ENCODE measurements at regions not wholly inside any gene's neighbourhood (a gene's known extent, or its start where the extent isn't known, plus 50 kb on each side); places are given as distances from the start of the nearest gene placed in this dataset.

DNA sequence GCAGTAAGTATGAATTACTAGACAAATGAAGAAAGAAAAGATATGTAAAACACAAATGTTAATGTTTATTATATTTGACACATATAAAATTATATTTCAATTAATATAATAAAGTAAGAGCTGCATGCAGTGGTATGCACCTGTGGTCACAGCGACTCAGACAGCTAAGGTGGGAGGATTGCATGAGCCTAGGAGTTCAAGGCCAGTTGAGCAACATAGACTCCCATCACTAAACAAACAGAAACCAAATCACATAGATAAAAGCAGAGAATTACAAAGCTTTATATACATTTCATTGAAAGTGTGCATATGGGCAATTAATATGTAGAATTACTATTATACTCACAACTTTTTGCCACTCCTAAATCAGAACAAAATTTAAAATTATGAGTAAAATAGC lies 70.0 kb upstream of the HTATIP2 start:
- H3K4me1 ChIP-seq (ENCODE audit: control extremely low read depth in 1 of 4, control insufficient read depth in 4 of 4, insufficient read depth in 4 of 4, low read length in 3 of 4): no peaks in the 10 kb centered on the region
- no peak for DNase-seq
- H3K4me3 ChIP-seq (ENCODE audit: control insufficient read depth in 1 of 7, extremely low read depth in 1 of 7, insufficient read depth in 4 of 7, low read depth in 2 of 7, low read length in 6 of 7): no peak overlapping the region
- CTCF ChIA-PET: interaction anchor here (1.4 kb wide), 1 partner anchor 9 kb away, joined by 3 read pairs; no protein-coding TSS in a partner anchor
- no peaks in the 10 kb centered on the region for H3K9me3 ChIP-seq (ENCODE audit: control extremely low read depth in 1 of 5, control insufficient read depth in 4 of 5, insufficient read depth in 2 of 5, low read depth in 1 of 5, low read length in 4 of 5)
- POLR2A ChIA-PET: no interaction called here
- no peak overlapping the region for H3K27ac ChIP-seq (ENCODE audit: insufficient read depth in 1 of 2, low read depth in 1 of 2, low read length in 2 of 2, poor library complexity in 1 of 2, severe bottlenecking in 2 of 2)
- H3K36me3 ChIP-seq (ENCODE audit: control insufficient read depth in 4 of 4, insufficient read depth in 4 of 4, low read length in 3 of 4): no peaks in the 10 kb centered on the region
- WGBS (ENCODE audit: insufficient coverage): no CpG with 5 or more reads among the region's 1 CpG
- H3K27me3 ChIP-seq (replicated peaks in 2 of 5; ENCODE audit: control insufficient read depth in 4 of 5, insufficient read depth in 5 of 5, low read length in 4 of 5): peaks cover 0 to 3% (median 0%) of the 10 kb centered on the region in 5 experiments

DNA sequence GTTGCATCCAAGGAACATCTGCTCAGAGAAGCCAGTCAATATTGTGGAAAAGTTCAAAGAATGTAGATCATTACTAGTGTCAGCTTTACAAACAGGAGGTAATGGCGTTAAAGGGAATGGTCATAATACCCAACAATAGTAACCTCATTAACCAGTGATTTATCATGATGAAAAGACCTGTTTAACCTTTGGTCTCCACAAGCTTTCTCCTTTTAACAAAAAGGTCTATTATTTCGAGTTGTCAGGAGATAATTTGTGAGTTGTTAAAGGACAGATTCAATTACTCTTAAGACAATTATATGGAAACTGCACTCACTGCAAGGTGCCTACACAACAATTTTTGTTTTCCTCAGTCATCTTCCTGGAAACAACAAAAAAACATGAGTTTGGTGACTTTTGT lies 73.8 kb upstream of the HTATIP2 start:
- H3K9me3 ChIP-seq (ENCODE audit: control extremely low read depth in 1 of 5, control insufficient read depth in 4 of 5, insufficient read depth in 2 of 5, low read depth in 1 of 5, low read length in 4 of 5): no peaks in the 10 kb centered on the region

GRCh38 chr11:20283475-20283874 lies 80.0 kb upstream of the HTATIP2 start:
- Histone ChIP-seq H3K27ac (ENCODE audit: insufficient read depth in 1 of 2, low read depth in 1 of 2, low read length in 2 of 2, poor library complexity in 1 of 2, severe bottlenecking in 2 of 2) (no peak overlapping the region), H3K27me3 (replicated peaks in 2 of 5; ENCODE audit: control insufficient read depth in 4 of 5, insufficient read depth in 5 of 5, low read length in 4 of 5) (no peaks in the 10 kb centered on the region), H3K36me3 (ENCODE audit: control insufficient read depth in 4 of 4, insufficient read depth in 4 of 4, low read length in 3 of 4) (no peaks in the 10 kb centered on the region), H3K4me3 (ENCODE audit: control insufficient read depth in 1 of 7, extremely low read depth in 1 of 7, insufficient read depth in 4 of 7, low read depth in 2 of 7, low read length in 6 of 7) (no peak overlapping the region), H3K4me1 (ENCODE audit: control extremely low read depth in 1 of 4, control insufficient read depth in 4 of 4, insufficient read depth in 4 of 4, low read length in 3 of 4) (peaks cover 0 to 7% (median 3%) of the 10 kb centered on the region in 4 experiments), H3K9me3 (ENCODE audit: control extremely low read depth in 1 of 5, control insufficient read depth in 4 of 5, insufficient read depth in 2 of 5, low read depth in 1 of 5, low read length in 4 of 5) (peaks cover 0 to 6% (median 0%) of the 10 kb centered on the region in 5 experiments)
- DNase-seq: no peak
- WGBS (ENCODE audit: insufficient coverage): no CpG with 5 or more reads among the region's 1 CpG
- ChIA-PET POLR2A (no interaction called here), CTCF (interaction anchor here (0.8 to 1.3 kb wide), 2 partner anchors 10 to 34 kb away, joined by 3 to 4 read pairs; no protein-coding TSS in a partner anchor)

More for the DNA sequence above, 73.8 kb upstream of the HTATIP2 start:
- H3K27ac ChIP-seq (ENCODE audit: insufficient read depth in 1 of 2, low read depth in 1 of 2, low read length in 2 of 2, poor library complexity in 1 of 2, severe bottlenecking in 2 of 2): no peak overlapping the region
- H3K4me3 ChIP-seq (ENCODE audit: control insufficient read depth in 1 of 7, extremely low read depth in 1 of 7, insufficient read depth in 4 of 7, low read depth in 2 of 7, low read length in 6 of 7): no peak overlapping the region
- CTCF ChIA-PET: no interaction called here
- DNase-seq: no peak
- WGBS (ENCODE audit: insufficient coverage): no CpG with 5 or more reads among the region's 2 CpGs
- POLR2A ChIA-PET: no interaction called here
- no peaks in the 10 kb centered on the region for H3K4me1 ChIP-seq (ENCODE audit: control extremely low read depth in 1 of 4, control insufficient read depth in 4 of 4, insufficient read depth in 4 of 4, low read length in 3 of 4)
- no peaks in the 10 kb centered on the region for H3K36me3 ChIP-seq (ENCODE audit: control insufficient read depth in 4 of 4, insufficient read depth in 4 of 4, low read length in 3 of 4)
- peaks cover 0 to 3% (median 0%) of the 10 kb centered on the region in 5 experiments for H3K27me3 ChIP-seq (replicated peaks in 2 of 5; ENCODE audit: control insufficient read depth in 4 of 5, insufficient read depth in 5 of 5, low read length in 4 of 5)

DNA sequence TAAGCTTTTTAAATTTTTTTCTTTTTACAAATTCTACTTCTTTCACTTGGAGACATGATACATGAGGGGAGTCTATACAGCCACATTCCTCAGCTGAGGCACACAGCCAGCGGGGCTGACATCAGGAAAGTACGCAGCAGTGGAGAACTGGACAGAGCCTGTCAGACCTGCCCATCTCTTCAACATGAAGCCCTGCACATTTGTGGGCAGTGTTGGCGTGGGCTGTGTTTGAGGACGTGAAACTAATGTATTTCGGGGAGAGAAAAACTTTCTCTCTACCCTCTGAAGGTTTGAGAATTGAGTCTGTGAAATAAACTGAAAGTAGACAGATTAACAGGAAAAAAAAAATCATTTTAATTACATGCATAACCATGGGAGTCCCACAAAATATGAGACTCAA lies 84.8 kb upstream of the HTATIP2 start:
- peak overlapping the region in 1 of 7 experiments; percentile 33 for H3K4me3 ChIP-seq (ENCODE audit: control insufficient read depth in 1 of 7, extremely low read depth in 1 of 7, insufficient read depth in 4 of 7, low read depth in 2 of 7, low read length in 6 of 7)
- H3K27ac ChIP-seq (ENCODE audit: insufficient read depth in 1 of 2, low read depth in 1 of 2, low read length in 2 of 2, poor library complexity in 1 of 2, severe bottlenecking in 2 of 2): no peak overlapping the region
- ChIA-PET CTCF (no interaction called here), POLR2A (no interaction called here)
- no peak for DNase-seq
- H3K36me3 ChIP-seq (ENCODE audit: control insufficient read depth in 4 of 4, insufficient read depth in 4 of 4, low read length in 3 of 4): no peaks in the 10 kb centered on the region
- WGBS (ENCODE audit: insufficient coverage): 100% methylated on average over 2 of the region's 5 CpGs
- H3K9me3 ChIP-seq (ENCODE audit: control extremely low read depth in 1 of 5, control insufficient read depth in 4 of 5, insufficient read depth in 2 of 5, low read depth in 1 of 5, low read length in 4 of 5): peaks cover 0 to 6% (median 0%) of the 10 kb centered on the region in 5 experiments
- H3K4me1 ChIP-seq (ENCODE audit: control extremely low read depth in 1 of 4, control insufficient read depth in 4 of 4, insufficient read depth in 4 of 4, low read length in 3 of 4): peaks cover 0 to 9% (median 3%) of the 10 kb centered on the region in 4 experiments
- H3K27me3 ChIP-seq (replicated peaks in 2 of 5; ENCODE audit: control insufficient read depth in 4 of 5, insufficient read depth in 5 of 5, low read length in 4 of 5): no peaks in the 10 kb centered on the region

DNA sequence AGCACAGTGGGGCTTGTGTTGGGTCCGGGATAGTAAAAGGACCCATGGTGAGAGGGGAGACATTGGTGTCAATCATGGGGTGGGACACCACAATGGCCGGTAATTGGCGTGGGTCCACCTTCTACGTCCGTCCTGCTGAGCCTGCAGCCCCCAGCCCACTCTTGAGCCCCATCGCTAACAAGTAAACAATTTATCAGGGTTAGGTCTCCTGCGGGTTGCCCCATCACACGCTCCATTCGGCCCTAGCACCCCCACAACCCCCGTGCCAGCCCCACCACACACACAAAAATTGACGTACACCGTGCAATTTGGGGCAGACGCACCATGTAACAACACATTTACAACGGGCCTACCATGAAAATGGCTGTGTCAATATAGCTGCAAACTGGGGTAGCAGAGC lies 86.5 kb upstream of the HTATIP2 start:
- ChIA-PET CTCF (interaction anchor here (1.2 kb wide), 1 partner anchor 9 kb away, joined by 3 read pairs; no protein-coding TSS in a partner anchor), POLR2A (no interaction called here)
- Histone ChIP-seq H3K4me3 (ENCODE audit: control insufficient read depth in 1 of 7, extremely low read depth in 1 of 7, insufficient read depth in 4 of 7, low read depth in 2 of 7, low read length in 6 of 7) (no peak overlapping the region), H3K27ac (ENCODE audit: insufficient read depth in 1 of 2, low read depth in 1 of 2, low read length in 2 of 2, poor library complexity in 1 of 2, severe bottlenecking in 2 of 2) (no peak overlapping the region), H3K27me3 (replicated peaks in 2 of 5; ENCODE audit: control insufficient read depth in 4 of 5, insufficient read depth in 5 of 5, low read length in 4 of 5) (peaks cover 0 to 3% (median 0%) of the 10 kb centered on the region in 5 experiments), H3K9me3 (ENCODE audit: control extremely low read depth in 1 of 5, control insufficient read depth in 4 of 5, insufficient read depth in 2 of 5, low read depth in 1 of 5, low read length in 4 of 5) (no peaks in the 10 kb centered on the region), H3K36me3 (ENCODE audit: control insufficient read depth in 4 of 4, insufficient read depth in 4 of 4, low read length in 3 of 4) (no peaks in the 10 kb centered on the region), H3K4me1 (ENCODE audit: control extremely low read depth in 1 of 4, control insufficient read depth in 4 of 4, insufficient read depth in 4 of 4, low read length in 3 of 4) (peaks cover 0 to 9% (median 3%) of the 10 kb centered on the region in 4 experiments)
- no peak for DNase-seq
- 94% methylated on average over 13 of the region's 14 CpGs for WGBS (ENCODE audit: insufficient coverage)

DNA sequence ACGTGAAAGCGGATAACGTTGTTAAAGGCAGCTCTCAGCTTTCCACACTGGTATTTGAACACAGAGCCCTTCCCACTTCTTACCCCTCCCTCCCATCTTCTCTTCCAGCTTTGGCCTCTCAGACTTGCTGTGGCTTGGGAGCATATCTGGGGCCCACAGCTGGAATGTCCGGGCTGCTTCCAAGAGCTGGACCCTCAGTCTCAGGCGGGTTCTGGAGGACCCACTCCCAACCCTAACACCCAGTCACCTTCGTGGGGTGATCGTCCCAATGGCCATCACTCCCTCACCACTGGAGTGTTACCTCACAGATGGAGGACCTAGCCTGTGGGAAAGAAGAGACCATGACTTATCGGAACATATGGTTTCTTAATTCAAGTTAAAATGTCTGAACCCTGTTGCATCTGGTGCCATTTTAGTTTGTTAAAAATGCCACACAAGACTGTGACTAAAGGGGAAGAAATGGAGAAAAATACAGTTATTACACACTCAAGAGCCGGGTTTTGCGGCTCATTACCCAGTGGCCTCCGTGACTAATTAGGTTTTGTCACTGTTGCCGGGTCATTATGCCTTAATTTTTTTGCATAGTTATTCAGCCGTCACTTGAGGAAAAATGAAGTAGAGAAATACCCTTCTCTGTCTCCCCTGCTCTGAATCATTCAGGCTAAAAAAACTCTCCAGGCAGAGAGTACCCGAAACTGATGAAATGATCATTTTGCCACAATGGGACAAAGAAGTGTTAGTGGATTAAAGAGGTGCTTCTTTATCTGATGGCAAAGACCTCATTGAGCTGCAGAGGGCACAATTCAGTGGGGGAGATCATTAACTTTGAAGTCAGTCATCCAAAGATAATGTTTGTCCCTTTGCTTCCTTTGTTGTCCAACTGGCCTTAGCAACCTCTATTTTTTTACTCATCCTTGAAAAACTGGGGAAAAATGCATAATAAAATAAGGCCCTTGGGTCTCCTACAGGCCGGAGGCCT lies 87.2 kb upstream of the HTATIP2 start:
- ChIA-PET POLR2A (no interaction called here), CTCF (no interaction called here)
- H3K36me3 ChIP-seq (ENCODE audit: control insufficient read depth in 4 of 4, insufficient read depth in 4 of 4, low read length in 3 of 4): no peaks in the 10 kb centered on the region
- WGBS (ENCODE audit: insufficient coverage): 96% methylated on average over 8 of the region's 15 CpGs
- DNase-seq: no peak
- H3K27ac ChIP-seq (ENCODE audit: insufficient read depth in 1 of 2, low read depth in 1 of 2, low read length in 2 of 2, poor library complexity in 1 of 2, severe bottlenecking in 2 of 2): no peak overlapping the region
- peaks cover 0 to 3% (median 0%) of the 10 kb centered on the region in 5 experiments for H3K27me3 ChIP-seq (replicated peaks in 2 of 5; ENCODE audit: control insufficient read depth in 4 of 5, insufficient read depth in 5 of 5, low read length in 4 of 5)
- no peaks in the 10 kb centered on the region for H3K9me3 ChIP-seq (ENCODE audit: control extremely low read depth in 1 of 5, control insufficient read depth in 4 of 5, insufficient read depth in 2 of 5, low read depth in 1 of 5, low read length in 4 of 5)
- H3K4me1 ChIP-seq (ENCODE audit: control extremely low read depth in 1 of 4, control insufficient read depth in 4 of 4, insufficient read depth in 4 of 4, low read length in 3 of 4): peaks cover 0 to 9% (median 3%) of the 10 kb centered on the region in 4 experiments
- no peak overlapping the region for H3K4me3 ChIP-seq (ENCODE audit: control insufficient read depth in 1 of 7, extremely low read depth in 1 of 7, insufficient read depth in 4 of 7, low read depth in 2 of 7, low read length in 6 of 7)

DNA sequence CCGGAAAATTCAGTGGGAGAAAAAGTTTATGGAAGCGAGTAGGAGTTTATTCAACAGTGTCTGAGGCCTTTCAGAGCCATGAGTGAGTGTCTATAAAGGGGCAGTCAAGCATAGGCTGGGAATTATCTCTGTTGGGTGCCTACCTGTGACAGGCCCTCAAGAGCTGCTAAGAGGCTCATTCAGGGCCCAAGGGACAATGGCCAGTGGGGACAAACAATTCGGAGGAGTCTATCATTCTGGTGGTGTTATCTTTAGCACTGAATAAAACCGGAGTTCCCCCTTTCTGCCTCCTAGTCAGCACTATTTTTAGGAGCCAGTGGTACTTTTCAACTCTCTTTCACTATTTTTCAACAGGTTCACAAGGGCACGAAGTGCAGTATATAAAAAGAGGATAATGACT lies 89.5 kb upstream of the HTATIP2 start:
- Histone ChIP-seq H3K27ac (ENCODE audit: insufficient read depth in 1 of 2, low read depth in 1 of 2, low read length in 2 of 2, poor library complexity in 1 of 2, severe bottlenecking in 2 of 2) (no peak overlapping the region), H3K4me1 (ENCODE audit: control extremely low read depth in 1 of 4, control insufficient read depth in 4 of 4, insufficient read depth in 4 of 4, low read length in 3 of 4) (peaks cover 0 to 7% (median 3%) of the 10 kb centered on the region in 4 experiments), H3K36me3 (ENCODE audit: control insufficient read depth in 4 of 4, insufficient read depth in 4 of 4, low read length in 3 of 4) (no peaks in the 10 kb centered on the region), H3K27me3 (replicated peaks in 2 of 5; ENCODE audit: control insufficient read depth in 4 of 5, insufficient read depth in 5 of 5, low read length in 4 of 5) (peaks cover 0 to 4% (median 0%) of the 10 kb centered on the region in 5 experiments), H3K4me3 (ENCODE audit: control insufficient read depth in 1 of 7, extremely low read depth in 1 of 7, insufficient read depth in 4 of 7, low read depth in 2 of 7, low read length in 6 of 7) (no peak overlapping the region), H3K9me3 (ENCODE audit: control extremely low read depth in 1 of 5, control insufficient read depth in 4 of 5, insufficient read depth in 2 of 5, low read depth in 1 of 5, low read length in 4 of 5) (no peaks in the 10 kb centered on the region)
- POLR2A ChIA-PET: no interaction called here
- no peak for DNase-seq
- 100% methylated on average over 1 of the region's 5 CpGs for WGBS (ENCODE audit: insufficient coverage)
- CTCF ChIA-PET: interaction anchor here (1.5 kb wide), 1 partner anchor 9 kb away, joined by 4 read pairs; no protein-coding TSS in a partner anchor
